ENCODE measurements at regions not wholly inside any gene's neighbourhood (a gene's known extent, or its start where the extent isn't known, plus 50 kb on each side); places are given as distances from the start of the nearest gene placed in this dataset.

DNA sequence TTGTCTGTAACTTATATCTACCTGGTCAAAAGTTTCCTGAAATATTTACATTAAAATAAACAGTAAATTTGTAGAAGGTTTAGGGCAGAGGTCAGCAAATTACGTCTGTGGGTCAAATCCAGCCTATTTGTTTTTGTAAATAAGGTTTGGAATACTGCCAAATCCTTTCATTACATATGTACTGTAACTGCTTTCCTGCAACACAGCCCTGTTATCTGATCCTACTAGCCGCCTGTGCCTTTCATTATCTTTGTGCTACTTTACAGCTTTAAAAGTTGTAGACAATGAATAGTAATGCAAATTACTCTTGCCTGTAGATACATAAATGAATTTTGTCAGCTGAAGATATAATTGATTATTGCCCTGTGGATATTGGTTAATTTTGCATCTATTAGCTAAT is 369.6 kb upstream of the SLC7A11 start:
- intact Hi-C loops (cut with DNase I): no loop called here
- no peak overlapping the region for H3K4me3 ChIP-seq
- no peak for TF ChIP-seq EP300 (IDR thresholded peaks at IDR 0.05)
- TF ChIP-seq POLR2A (IDR thresholded peaks at IDR 0.05; ENCODE audit: low read depth): no peak
- no peak for TF ChIP-seq POLR2AphosphoS5 (IDR thresholded peaks at IDR 0.05)
- TF ChIP-seq, protein P1, sequence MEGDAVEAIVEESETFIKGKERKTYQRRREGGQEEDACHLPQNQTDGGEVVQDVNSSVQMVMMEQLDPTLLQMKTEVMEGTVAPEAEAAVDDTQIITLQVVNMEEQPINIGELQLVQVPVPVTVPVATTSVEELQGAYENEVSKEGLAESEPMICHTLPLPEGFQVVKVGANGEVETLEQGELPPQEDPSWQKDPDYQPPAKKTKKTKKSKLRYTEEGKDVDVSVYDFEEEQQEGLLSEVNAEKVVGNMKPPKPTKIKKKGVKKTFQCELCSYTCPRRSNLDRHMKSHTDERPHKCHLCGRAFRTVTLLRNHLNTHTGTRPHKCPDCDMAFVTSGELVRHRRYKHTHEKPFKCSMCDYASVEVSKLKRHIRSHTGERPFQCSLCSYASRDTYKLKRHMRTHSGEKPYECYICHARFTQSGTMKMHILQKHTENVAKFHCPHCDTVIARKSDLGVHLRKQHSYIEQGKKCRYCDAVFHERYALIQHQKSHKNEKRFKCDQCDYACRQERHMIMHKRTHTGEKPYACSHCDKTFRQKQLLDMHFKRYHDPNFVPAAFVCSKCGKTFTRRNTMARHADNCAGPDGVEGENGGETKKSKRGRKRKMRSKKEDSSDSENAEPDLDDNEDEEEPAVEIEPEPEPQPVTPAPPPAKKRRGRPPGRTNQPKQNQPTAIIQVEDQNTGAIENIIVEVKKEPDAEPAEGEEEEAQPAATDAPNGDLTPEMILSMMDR (IDR thresholded peaks at IDR 0.05): no peak

DNA sequence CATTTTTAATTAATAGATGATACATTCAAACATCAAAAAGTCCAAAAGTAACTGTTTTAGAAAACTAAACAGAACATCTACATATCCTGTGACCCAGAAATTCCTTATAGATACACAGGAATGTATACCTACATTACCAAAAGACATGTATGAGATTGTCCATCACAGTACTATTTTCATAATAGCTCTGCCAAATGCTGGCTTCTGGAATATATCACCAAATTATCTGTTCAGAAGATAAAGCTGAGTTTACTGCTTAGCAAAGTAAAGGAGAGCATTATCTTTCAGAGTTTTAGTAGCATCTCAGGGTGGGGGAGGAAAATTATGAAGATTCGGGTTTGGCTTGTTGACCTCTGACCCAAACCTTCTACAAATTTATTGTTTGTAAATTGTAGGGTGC is 368.9 kb upstream of the SLC7A11 start:
- H3K36me3 ChIP-seq: no peaks in the 10 kb centered on the region
- peaks cover 0 to 8% (median 3%) of the 10 kb centered on the region in 4 donors for H3K9me3 ChIP-seq
- DNase-seq (ENCODE audit: extremely low spot score): no peak
- H3K27me3 ChIP-seq: no peaks in the 10 kb centered on the region
- peaks cover 6 to 16% (median 9%) of the 10 kb centered on the region in 4 donors for H3K4me1 ChIP-seq
- H3K27ac ChIP-seq (replicated peaks in 1 of 4): no peak overlapping the region
- WGBS: 83% methylated on average over 1 of the region's 1 CpG
- intact Hi-C loops (cut with DNase I): no loop called here
- no peak overlapping the region for H3K4me3 ChIP-seq
- no peak for TF ChIP-seq EP300 (IDR thresholded peaks at IDR 0.05)
- TF ChIP-seq POLR2AphosphoS5 (IDR thresholded peaks at IDR 0.05): no peak
- no peak for TF ChIP-seq POLR2A (IDR thresholded peaks at IDR 0.05; ENCODE audit: low read depth)
- TF ChIP-seq, protein P1 (IDR thresholded peaks at IDR 0.05): no peak

More for the DNA sequence above, 369.6 kb upstream of the SLC7A11 start:
- no peak overlapping the region for H3K27ac ChIP-seq (replicated peaks in 1 of 4)
- no peaks in the 10 kb centered on the region for H3K27me3 ChIP-seq
- DNase-seq (ENCODE audit: extremely low spot score): no peak
- peaks cover 6 to 16% (median 9%) of the 10 kb centered on the region in 4 donors for H3K4me1 ChIP-seq
- peaks cover 0 to 10% (median 3%) of the 10 kb centered on the region in 4 donors for H3K9me3 ChIP-seq
- WGBS: 83% methylated on average over 2 of the region's 2 CpGs
- no peaks in the 10 kb centered on the region for H3K36me3 ChIP-seq

DNA sequence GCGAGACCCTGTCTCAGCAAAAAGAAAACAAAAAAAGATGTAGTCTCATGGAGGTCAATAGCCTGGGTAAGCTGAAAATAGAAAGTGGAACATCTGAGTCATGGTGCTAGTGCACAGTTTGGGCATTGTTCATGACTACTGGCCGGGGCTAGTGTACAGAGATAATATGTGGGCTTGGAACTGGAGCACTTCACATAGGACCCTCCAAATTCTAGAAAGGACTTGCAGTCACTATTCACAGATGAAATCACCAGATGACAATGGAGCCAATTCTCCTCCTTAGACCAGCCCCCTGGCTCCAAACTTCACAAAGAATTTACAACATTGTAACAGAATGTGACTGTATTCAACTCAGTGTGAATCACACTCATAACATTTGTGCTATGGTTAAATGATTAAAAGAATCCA is 367.8 kb upstream of the SLC7A11 start:
- no peak overlapping the region for H3K4me3 ChIP-seq
- H3K27ac ChIP-seq (replicated peaks in 1 of 4): no peak overlapping the region
- DNase-seq (ENCODE audit: extremely low spot score): no peak

DNA sequence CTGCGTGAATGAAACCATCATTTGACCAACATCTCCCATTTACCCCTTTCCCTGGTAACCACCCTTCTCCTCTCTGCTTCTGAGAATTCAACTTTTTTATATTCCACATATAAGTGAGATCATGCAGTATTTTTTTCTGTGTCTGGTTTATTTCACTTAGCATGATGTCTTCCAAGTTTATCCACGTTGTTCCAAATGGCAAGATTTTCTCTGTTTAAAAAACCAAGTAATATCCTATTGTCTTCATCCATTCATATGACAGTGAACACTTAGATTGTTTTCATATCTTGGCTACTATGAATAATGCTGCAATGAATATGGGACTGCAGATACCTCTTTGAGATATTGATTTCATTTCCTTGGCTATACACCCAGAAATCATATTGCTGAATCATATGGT is 362.4 kb upstream of the SLC7A11 start:
- H3K4me3 ChIP-seq: no peak overlapping the region
- WGBS: 53% methylated on average over 2 of the region's 2 CpGs
- H3K27me3 ChIP-seq: no peaks in the 10 kb centered on the region
- H3K4me1 ChIP-seq: peaks cover 0 to 3% (median 2%) of the 10 kb centered on the region in 4 donors
- DNase-seq (ENCODE audit: extremely low spot score): no peak
- no peaks in the 10 kb centered on the region for H3K9me3 ChIP-seq
- TF ChIP-seq EP300 (IDR thresholded peaks at IDR 0.05) (no peak), POLR2A (IDR thresholded peaks at IDR 0.05; ENCODE audit: low read depth) (no peak), POLR2AphosphoS5 (IDR thresholded peaks at IDR 0.05) (no peak)
- TF ChIP-seq, protein P1 (IDR thresholded peaks at IDR 0.05): no peak
- H3K27ac ChIP-seq (replicated peaks in 1 of 4): no peak overlapping the region
- no peaks in the 10 kb centered on the region for H3K36me3 ChIP-seq
- intact Hi-C loops (cut with DNase I): no loop called here

More for the DNA sequence above, 367.8 kb upstream of the SLC7A11 start:
- Histone ChIP-seq H3K9me3 (no peaks in the 10 kb centered on the region), H3K4me1 (peaks cover 6 to 16% (median 9%) of the 10 kb centered on the region in 4 donors), H3K36me3 (no peaks in the 10 kb centered on the region), H3K27me3 (no peaks in the 10 kb centered on the region)
- TF ChIP-seq, protein P1 (IDR thresholded peaks at IDR 0.05): no peak
- TF ChIP-seq POLR2AphosphoS5 (IDR thresholded peaks at IDR 0.05): peak in 1 of 2 donors; percentile 43
- intact Hi-C loops (cut with DNase I): no loop called here
- 45% methylated on average over 2 of the region's 2 CpGs for WGBS

DNA sequence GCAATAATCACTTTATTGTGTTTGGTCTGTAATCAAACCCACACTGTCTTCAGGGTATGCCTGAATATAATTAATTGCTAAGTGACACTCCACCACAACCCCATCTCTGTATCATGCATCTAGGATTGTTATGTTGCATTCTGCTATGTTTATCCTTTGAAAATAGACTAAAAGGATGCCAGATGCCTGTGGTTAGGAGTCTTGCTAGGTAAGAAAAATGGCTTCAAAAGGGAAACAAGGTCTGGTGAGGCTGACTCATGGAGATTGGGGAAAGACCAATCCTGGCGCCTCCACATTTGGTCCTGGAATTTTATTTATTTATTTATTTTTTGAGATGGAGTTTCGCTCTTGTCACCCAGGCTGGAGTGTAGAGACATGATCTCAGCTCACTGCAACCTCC is 360.5 kb upstream of the SLC7A11 start:
- Histone ChIP-seq H3K36me3 (no peaks in the 10 kb centered on the region), H3K4me3 (no peak overlapping the region), H3K4me1 (peaks cover 0 to 10% (median 5%) of the 10 kb centered on the region in 4 donors), H3K27ac (replicated peaks in 1 of 4) (no peak overlapping the region), H3K9me3 (no peaks in the 10 kb centered on the region), H3K27me3 (no peaks in the 10 kb centered on the region)
- intact Hi-C loops (cut with DNase I): no loop called here
- DNase-seq (ENCODE audit: extremely low spot score): no peak
- WGBS: 70% methylated on average over 2 of the region's 2 CpGs
- TF ChIP-seq, protein P1 (IDR thresholded peaks at IDR 0.05): no peak
- TF ChIP-seq POLR2A (IDR thresholded peaks at IDR 0.05; ENCODE audit: low read depth): no peak
- TF ChIP-seq POLR2AphosphoS5 (IDR thresholded peaks at IDR 0.05): no peak
- TF ChIP-seq EP300 (IDR thresholded peaks at IDR 0.05): no peak

All from esophagus muscularis mucosa (tissue), 4 donors.